ACHN (cell line): ENCODE measurements at regions not wholly inside any gene's neighbourhood (a gene's known extent, or its start where the extent isn't known, plus 50 kb on each side); places are given as distances from the start of the nearest gene placed in this dataset.

ENCODE experiments used
- DNase-seq: peaks from one replicate; pipeline ENCODE4 v3.0.0-alpha.2; 2015
- in situ Hi-C: cut with HindIII; loops from 2 replicates; pipeline ENCODE4 v1.10.0; 2017; ENCODE audit warnings: low sequenced_read_pairs, low pct_ligation_motif_present, low pct_unique_long_range_greater_than_20kb

DNA sequence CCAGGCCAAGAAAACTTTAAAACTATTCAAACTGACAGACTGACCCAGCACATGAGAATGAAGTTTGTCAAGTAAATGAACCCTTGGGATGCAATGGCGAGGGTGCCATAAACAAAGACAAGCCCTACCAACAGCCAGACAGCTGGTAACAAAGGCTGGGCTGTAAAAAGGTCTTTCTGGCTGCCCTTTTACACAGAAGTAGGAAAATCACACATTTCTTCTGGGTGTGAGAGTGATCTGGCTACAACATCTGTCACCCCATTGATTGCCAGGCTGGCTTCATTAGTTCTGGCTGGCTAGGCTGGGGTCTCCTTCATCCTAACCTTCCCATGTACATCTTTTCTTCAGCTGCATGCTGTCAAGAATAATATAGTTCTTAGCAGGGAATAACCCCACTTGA is 83.6 kb upstream of the FOXD3 start:
- in situ Hi-C loops, result no loop called here
- no peak for DNase-seq

DNA sequence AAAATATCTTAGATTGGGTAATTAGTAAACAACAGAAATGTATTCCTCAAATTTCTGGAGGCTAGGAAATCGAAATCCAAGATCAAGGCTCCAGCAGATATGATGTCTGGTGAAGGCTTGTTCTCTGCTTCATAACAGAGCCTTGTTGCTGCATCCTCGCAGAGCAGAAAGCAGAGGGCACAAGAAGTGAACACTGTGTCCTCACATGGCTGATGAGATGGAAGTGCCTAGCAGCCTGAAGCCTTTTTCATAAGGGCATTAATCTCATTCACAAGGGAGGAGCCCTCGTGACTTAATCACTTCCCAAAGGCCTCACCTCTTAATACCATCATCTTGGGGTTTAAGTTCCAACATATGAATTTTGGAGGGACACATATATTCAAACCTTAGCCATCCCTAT is 77.2 kb upstream of the FOXD3 start:
- in situ Hi-C loops, result no loop called here
- no peak for DNase-seq

DNA sequence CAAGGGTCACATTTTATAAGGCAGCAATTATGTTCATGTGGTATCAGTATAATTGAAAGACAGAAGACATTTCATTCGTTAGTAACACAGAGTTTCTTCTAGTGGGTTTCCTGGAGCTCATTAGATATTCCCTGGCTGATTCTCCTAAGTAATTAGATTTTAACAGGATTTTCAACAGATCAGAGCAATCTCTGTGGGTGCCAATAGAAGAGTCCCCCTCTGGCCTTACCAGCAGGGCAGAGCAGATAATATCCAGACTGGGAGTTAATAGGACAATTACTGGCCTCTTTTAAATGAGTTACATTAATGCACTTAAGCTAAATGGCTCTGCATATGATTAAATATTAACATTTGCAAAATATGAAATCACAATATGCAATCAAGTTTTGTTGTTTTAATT is 74.2 kb upstream of the FOXD3 start:
- no peak for DNase-seq
- in situ Hi-C loops, result no loop called here

DNA sequence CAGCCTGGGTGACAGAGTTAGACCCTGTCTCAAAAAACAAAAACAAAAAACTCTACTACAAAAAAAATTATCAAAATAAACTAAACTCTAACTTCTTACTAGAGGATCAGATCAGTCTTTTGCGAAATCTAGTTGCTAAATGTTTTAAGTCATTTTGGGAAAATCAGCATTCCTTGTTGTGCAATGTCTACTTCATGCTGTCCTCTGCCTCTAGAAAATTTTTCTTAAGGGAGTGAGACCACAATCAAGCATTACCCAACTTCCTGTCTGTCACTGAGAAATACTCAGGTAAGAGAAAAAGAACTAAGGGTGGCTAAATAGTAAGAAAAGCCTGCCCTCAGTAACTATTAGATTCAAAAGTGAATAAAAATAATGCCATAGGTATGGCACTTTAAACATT is 67.2 kb upstream of the FOXD3 start:
- no peak for DNase-seq
- in situ Hi-C loops, result no loop called here

DNA sequence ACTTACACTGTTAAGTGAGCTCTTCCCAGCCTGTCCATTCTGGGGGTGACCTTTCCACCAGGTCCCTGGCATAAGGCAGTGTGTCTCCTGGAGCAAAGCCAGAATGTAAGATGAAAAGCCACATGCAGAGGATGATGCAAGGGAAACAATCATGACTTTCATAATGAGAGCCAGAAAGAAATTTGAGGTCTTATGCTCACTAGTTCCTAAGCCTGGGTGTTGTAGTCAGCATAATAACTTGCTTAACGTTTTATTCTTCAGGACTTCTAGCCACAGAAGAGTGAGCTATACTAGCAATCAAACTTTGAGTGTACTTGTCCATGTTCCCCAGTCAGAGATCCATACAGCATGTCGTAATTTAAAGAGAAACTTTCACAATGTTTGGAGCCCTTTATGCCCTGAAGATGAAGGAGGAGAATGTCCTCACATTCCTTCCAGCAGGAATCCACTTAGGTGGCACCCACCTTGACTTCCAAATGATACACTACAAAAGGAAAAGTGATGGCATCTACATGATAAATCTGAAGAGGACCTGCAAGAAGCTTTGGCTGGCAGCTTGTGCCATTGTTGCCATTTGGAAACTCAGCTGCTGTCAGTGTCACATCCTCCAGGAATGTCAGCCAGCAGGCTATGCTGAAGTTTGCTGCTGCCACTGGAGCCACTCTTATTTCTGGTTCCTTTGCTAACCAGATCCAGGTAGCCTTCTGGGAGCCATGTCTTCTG is 60.5 kb upstream of the FOXD3 start:
- DNase-seq, result no peak
- in situ Hi-C loops, result no loop called here

DNA sequence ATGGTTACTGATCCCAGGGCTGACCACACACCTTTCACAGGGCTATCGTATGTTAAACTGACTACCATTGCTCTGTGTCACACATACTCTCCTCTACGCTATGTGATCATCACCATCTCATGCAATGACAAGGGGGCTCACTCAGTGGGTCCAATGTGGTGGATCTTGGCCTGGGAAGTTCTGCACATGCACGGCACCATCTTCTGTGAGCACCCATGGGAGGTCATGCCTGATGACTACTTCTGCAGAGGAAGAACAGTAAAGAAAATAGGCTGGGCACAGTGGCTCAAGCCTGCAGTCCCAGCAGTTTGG is 60.0 kb upstream of the FOXD3 start:
- no peak for DNase-seq
- in situ Hi-C loops, result no loop called here

DNA sequence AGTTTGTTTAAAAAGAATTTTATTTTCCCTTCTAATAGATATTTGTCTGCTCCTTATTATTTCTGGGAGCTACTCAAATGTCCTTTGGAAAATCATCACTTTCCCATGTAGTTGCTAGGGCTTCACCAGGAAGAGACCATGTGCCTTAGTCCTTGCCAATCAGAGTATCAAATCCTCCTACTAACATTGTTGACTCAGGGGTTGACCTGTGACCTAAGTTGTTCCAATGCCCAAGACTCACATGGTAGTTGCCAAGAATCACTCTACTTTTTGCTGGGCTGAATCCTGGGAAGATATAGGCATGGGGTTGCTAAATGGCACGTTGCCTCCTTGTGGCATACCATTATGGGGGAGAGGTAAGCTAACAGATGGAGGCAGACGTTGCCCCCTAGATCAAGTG is 58.2 kb upstream of the FOXD3 start:
- in situ Hi-C loops, result no loop called here
- DNase-seq, result no peak

DNA sequence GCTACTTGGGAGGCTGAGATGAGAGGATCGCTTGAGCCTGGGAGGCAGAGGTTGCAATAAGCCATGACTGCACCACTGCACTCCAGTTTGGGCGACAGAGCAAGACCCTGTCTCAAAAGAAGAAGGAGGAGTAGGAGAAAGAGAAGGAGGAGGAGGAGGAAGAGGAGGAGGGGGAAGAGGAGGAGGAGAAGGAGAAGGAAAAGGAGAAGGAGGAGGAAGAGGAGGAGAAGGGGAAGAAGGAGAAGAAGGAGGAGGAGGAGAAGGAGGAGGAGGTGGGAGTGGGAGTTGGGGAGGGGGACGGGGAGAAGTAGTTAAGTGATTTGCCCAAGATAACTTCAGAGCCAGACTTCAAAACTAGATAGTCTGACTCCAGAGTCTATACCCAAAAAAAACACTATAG is 55.5 kb upstream of the FOXD3 start:
- no peak for DNase-seq
- in situ Hi-C loops, result no loop called here

DNA sequence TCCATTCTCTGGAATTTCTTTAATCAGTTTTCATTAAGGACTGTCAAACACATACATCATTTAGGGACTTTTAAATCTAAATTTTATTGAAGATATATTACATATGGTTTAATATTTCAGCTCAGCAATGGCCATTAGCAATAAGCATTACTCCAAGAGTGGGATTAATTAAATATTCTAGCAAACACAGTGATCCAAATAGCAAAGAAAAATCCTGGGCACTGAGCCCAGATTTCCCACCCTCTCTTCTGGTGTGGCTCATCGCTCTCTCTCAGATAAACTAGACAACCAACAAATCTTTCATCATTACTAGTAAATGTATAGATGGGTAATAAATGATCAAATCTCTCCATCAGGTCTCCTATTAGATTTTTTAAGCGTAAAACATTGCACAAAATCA is 53.5 kb upstream of the FOXD3 start:
- in situ Hi-C loops, result no loop called here
- no peak for DNase-seq

DNA sequence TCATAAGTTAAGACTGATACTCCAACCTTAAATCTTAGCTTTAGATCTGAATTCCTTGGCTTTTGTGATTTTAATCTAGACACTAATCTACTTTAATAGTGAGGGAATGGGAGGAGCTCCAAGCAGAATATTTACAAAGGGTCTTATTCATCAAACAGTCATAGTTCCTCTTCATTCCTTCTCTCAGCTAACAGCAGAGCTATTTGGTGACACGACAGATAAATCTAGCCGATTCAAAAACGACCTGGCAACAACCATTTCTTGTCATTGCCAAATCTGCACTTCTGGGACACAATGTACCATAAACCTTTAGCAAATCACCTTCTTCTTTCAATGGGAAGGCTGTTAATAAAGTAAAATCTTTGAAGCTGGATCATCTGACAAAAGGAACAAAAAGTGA is 52.8 kb upstream of the FOXD3 start:
- DNase-seq, result no peak
- in situ Hi-C loops, result no loop called here
